ENCODE measurements at regions not wholly inside any gene's neighbourhood (a gene's known extent, or its start where the extent isn't known, plus 50 kb on each side); places are given as distances from the start of the nearest gene placed in this dataset.
A peak's percentile ranks its signal among the peaks of the same experiment; 100 is the strongest.

- intact Hi-C loops (cut with DNase I), result no loop called here
- ATAC-seq (peak in 2 of 4 donors; percentile 22 to 28), DNase-seq (peak in 1 of 3 donors; percentile 36)
- no peaks in the 10 kb centered on the region for H3K4me1 ChIP-seq
- H3K27me3 ChIP-seq, result no peaks in the 10 kb centered on the region
- H3K9me3 ChIP-seq, result no peaks in the 10 kb centered on the region
- WGBS (ENCODE audit: insufficient coverage, low coverage, low lambda C conversion rate, missing lambda C conversion rate), result no CpG with 5 or more reads among the region's 5 CpGs
- TF ChIP-seq, protein P1, sequence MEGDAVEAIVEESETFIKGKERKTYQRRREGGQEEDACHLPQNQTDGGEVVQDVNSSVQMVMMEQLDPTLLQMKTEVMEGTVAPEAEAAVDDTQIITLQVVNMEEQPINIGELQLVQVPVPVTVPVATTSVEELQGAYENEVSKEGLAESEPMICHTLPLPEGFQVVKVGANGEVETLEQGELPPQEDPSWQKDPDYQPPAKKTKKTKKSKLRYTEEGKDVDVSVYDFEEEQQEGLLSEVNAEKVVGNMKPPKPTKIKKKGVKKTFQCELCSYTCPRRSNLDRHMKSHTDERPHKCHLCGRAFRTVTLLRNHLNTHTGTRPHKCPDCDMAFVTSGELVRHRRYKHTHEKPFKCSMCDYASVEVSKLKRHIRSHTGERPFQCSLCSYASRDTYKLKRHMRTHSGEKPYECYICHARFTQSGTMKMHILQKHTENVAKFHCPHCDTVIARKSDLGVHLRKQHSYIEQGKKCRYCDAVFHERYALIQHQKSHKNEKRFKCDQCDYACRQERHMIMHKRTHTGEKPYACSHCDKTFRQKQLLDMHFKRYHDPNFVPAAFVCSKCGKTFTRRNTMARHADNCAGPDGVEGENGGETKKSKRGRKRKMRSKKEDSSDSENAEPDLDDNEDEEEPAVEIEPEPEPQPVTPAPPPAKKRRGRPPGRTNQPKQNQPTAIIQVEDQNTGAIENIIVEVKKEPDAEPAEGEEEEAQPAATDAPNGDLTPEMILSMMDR (IDR thresholded peaks at IDR 0.05), result no peak
- no peak for TF ChIP-seq POLR2A (IDR thresholded peaks at IDR 0.05)
- H3K4me3 ChIP-seq, result no peak overlapping the region
- no peaks in the 10 kb centered on the region for H3K36me3 ChIP-seq
- no peak overlapping the region for H3K27ac ChIP-seq
Observed at GRCh38 chr5:99878830-99879229, 656.3 kb upstream of the FAM174A start.

- TF ChIP-seq, protein P1 (IDR thresholded peaks at IDR 0.05), result no peak
- TF ChIP-seq POLR2A (IDR thresholded peaks at IDR 0.05), result no peak
- H3K27ac ChIP-seq, result no peak overlapping the region
- DNase-seq (no peak), ATAC-seq (no peak)
- H3K4me1 ChIP-seq, result no peaks in the 10 kb centered on the region
- H3K4me3 ChIP-seq, result no peak overlapping the region
- WGBS (ENCODE audit: insufficient coverage, low coverage, low lambda C conversion rate, missing lambda C conversion rate), result 30% methylated on average over 2 of the region's 2 CpGs
- H3K36me3 ChIP-seq, result no peaks in the 10 kb centered on the region
- intact Hi-C loops (cut with DNase I), result no loop called here
- no peaks in the 10 kb centered on the region for H3K9me3 ChIP-seq
- H3K27me3 ChIP-seq, result no peaks in the 10 kb centered on the region
Observed at GRCh38 chr5:99866740-99867139, 668.4 kb upstream of the FAM174A start.

- no peak overlapping the region for H3K4me3 ChIP-seq
- no peak overlapping the region for H3K27ac ChIP-seq
- no peaks in the 10 kb centered on the region for H3K36me3 ChIP-seq
- no peaks in the 10 kb centered on the region for H3K4me1 ChIP-seq
- no peaks in the 10 kb centered on the region for H3K27me3 ChIP-seq
- DNase-seq, result no peak
- TF ChIP-seq, protein P1 (IDR thresholded peaks at IDR 0.05), result no peak
- TF ChIP-seq POLR2A (IDR thresholded peaks at IDR 0.05), result no peak
- H3K9me3 ChIP-seq, result no peaks in the 10 kb centered on the region
- no peak for ATAC-seq
- intact Hi-C loops (cut with DNase I), result no loop called here
Observed at GRCh38 chr5:99865159-99865558, 670.0 kb upstream of the FAM174A start.

GRCh38 chr5:99835791-99836190 is 699.4 kb upstream of the FAM174A start:
- Histone ChIP-seq H3K4me1 (no peaks in the 10 kb centered on the region), H3K27me3 (no peaks in the 10 kb centered on the region), H3K27ac (no peak overlapping the region), H3K9me3 (no peaks in the 10 kb centered on the region), H3K4me3 (no peak overlapping the region), H3K36me3 (no peaks in the 10 kb centered on the region)
- peak in 1 of 3 donors; percentile 12 for DNase-seq
- intact Hi-C loops (cut with DNase I), result no loop called here
- no peak for ATAC-seq
- TF ChIP-seq POLR2A (IDR thresholded peaks at IDR 0.05), result no peak
- TF ChIP-seq, protein P1 (IDR thresholded peaks at IDR 0.05), result no peak
- no CpG with 5 or more reads among the region's 4 CpGs for WGBS (ENCODE audit: insufficient coverage, low coverage, low lambda C conversion rate, missing lambda C conversion rate)

DNA sequence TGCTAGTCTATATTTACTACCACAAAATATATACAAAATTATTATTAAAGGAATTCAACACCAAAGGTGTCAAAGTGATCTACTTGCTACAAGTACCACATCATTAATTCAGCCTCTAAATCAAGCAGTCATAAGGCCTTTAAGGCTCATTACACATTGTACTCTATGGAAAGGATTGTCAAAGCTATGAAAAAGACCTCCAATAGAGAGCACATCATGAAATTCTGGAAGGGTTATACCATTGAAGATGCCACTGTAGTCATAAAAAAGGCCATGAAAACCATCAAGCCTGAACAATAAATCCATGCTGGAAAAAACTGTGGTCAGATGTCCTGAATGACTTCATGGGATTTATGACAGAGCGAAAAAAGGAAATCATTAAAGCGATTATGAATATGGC is 708.0 kb upstream of the FAM174A start:
- no peak overlapping the region for H3K27ac ChIP-seq
- WGBS (ENCODE audit: insufficient coverage, low coverage, low lambda C conversion rate, missing lambda C conversion rate), result 69% methylated on average over 2 of the region's 2 CpGs
- H3K27me3 ChIP-seq, result no peaks in the 10 kb centered on the region
- no peaks in the 10 kb centered on the region for H3K4me1 ChIP-seq
- H3K9me3 ChIP-seq, result no peaks in the 10 kb centered on the region
- intact Hi-C loops (cut with DNase I), result no loop called here
- DNase-seq (no peak), ATAC-seq (no peak)
- H3K4me3 ChIP-seq, result no peak overlapping the region
- H3K36me3 ChIP-seq, result no peaks in the 10 kb centered on the region
- TF ChIP-seq, protein P1 (IDR thresholded peaks at IDR 0.05), result no peak
